Loucy (cell line): ENCODE measurements at regions not wholly inside any gene's neighbourhood (a gene's known extent, or its start where the extent isn't known, plus 50 kb on each side); places are given as distances from the start of the nearest gene placed in this dataset.

Experiments used
- H2AFZ ChIP-seq: fragments of 200-600 bp; sonication (generic); 2 replicates; pipeline ENCODE4 v1.6.0; 2016; ENCODE audit warnings: antibody characterized with exemption, mild to moderate bottlenecking, low read length, moderate library complexity
- H3F3A ChIP-seq: fragments of 200-600 bp; 2 replicates; pipeline ENCODE4 v1.6.0; 2016; ENCODE audit warnings: antibody characterized with exemption, low read depth, mild to moderate bottlenecking
- H3K27me3 ChIP-seq: fragments of 200-600 bp; sonication (generic); 2 replicates; pipeline ENCODE4 v1.6.1; 2014; ENCODE audit warnings: low read length, mild to moderate bottlenecking; ENCODE audit not compliant: insufficient read depth, poor library complexity, severe bottlenecking
- H3K36me3 ChIP-seq: fragments of 200-600 bp; sonication (generic); 2 replicates; pipeline ENCODE4 v1.6.1; 2016; ENCODE audit warnings: low read length; ENCODE audit not compliant: insufficient read depth
- H3K4me1 ChIP-seq: fragments of 200-600 bp; sonication (generic); 2 replicates; pipeline ENCODE4 v1.5.1; 2014; ENCODE audit warnings: low read length, mild to moderate bottlenecking; ENCODE audit not compliant: insufficient read depth, poor library complexity, severe bottlenecking
- H3K4me2 ChIP-seq: fragments of 200-600 bp; sonication (generic); 2 replicates; pipeline ENCODE4 v1.6.0; 2014; ENCODE audit warnings: antibody characterized with exemption, low read length, low read depth, mild to moderate bottlenecking; ENCODE audit not compliant: poor library complexity, severe bottlenecking
- H3K4me3 ChIP-seq: fragments of 200-600 bp; sonication (generic); 2 replicates; pipeline ENCODE4 v1.5.1; 2014; ENCODE audit warnings: low read length, mild to moderate bottlenecking, mixed read lengths; ENCODE audit not compliant: poor library complexity, severe bottlenecking
- H3K79me2 ChIP-seq: fragments of 200-600 bp; sonication (generic); 2 replicates; pipeline ENCODE4 v1.6.1; 2014; ENCODE audit warnings: low read length; ENCODE audit not compliant: insufficient read depth
- H3K9ac ChIP-seq: fragments of 200-600 bp; sonication (generic); 2 replicates; pipeline ENCODE4 v1.6.0; 2014; ENCODE audit warnings: mild to moderate bottlenecking, low read depth, low read length, moderate library complexity; ENCODE audit not compliant: poor library complexity, severe bottlenecking
- H3K9me2 ChIP-seq: fragments of 200-600 bp; sonication (generic); replicated peaks from 2 replicates; pipeline ENCODE4 v1.6.1; 2016; ENCODE audit warnings: low read depth, low read length, mixed read lengths
- H3K9me3 ChIP-seq: fragments of 200-600 bp; sonication (generic); 2 replicates; pipeline ENCODE4 v1.6.1; 2014; ENCODE audit warnings: mild to moderate bottlenecking, antibody characterized with exemption, low read length, low read depth; ENCODE audit not compliant: insufficient read depth
- H4K20me1 ChIP-seq: fragments of 200-600 bp; sonication (generic); 2 replicates; pipeline ENCODE4 v1.6.0; 2014; ENCODE audit warnings: antibody characterized with exemption, low read length, mild to moderate bottlenecking; ENCODE audit not compliant: insufficient read depth, poor library complexity, severe bottlenecking
- EZH2phosphoT487 ChIP-seq: fragments of 200-600 bp; IDR thresholded peaks from 2 replicates; pipeline ENCODE4 v1.6.1; 2018; ENCODE audit warnings: antibody characterized with exemption, mild to moderate bottlenecking, moderate library complexity, borderline replicate concordance
- TF ChIP-seq, protein P1 (sequence below): fragments of 200-600 bp; sonication (generic); conservative IDR thresholded peaks from 2 replicates; pipeline ENCODE4 v1.5.1; 2014; ENCODE audit warnings: mild to moderate bottlenecking, antibody characterized with exemption, low read length

DNA sequence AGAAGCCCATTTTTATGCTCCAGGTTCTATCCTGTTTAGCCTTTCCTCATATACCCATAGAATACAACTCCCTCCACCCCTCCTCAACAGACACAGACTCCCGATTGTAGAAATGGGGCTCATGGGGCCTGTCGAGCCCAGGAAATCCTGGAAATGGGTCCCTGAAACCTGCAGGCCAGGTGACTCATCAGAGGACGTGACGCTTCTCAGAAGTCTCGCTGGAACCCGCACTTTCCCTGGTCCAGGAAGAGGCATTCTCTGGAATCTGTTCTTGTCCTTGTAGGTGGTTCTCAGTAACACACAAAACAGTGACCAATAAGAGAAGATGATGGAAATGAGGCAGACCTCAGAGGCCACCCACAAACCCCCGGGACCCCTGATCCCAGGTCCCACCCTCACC is 244.8 kb upstream of the PPP2R2D start:
- Histone ChIP-seq H3K27me3 (no peaks in the 10 kb centered on the region), H3K4me3 (no peak overlapping the region), H3K79me2 (no peaks in the 10 kb centered on the region), H3K9me2 (no peaks in the 10 kb centered on the region), H3K9ac (no peak overlapping the region), H4K20me1 (no peaks in the 10 kb centered on the region), H3K36me3 (no peaks in the 10 kb centered on the region), H3K4me2 (no peak overlapping the region), H2AFZ (no peak overlapping the region), H3F3A (no peaks in the 10 kb centered on the region), H3K9me3 (peaks cover 2% of the 10 kb centered on the region; the same call in 1 of the 2 replicates), H3K4me1 (no peaks in the 10 kb centered on the region)
- TF ChIP-seq, protein P1, sequence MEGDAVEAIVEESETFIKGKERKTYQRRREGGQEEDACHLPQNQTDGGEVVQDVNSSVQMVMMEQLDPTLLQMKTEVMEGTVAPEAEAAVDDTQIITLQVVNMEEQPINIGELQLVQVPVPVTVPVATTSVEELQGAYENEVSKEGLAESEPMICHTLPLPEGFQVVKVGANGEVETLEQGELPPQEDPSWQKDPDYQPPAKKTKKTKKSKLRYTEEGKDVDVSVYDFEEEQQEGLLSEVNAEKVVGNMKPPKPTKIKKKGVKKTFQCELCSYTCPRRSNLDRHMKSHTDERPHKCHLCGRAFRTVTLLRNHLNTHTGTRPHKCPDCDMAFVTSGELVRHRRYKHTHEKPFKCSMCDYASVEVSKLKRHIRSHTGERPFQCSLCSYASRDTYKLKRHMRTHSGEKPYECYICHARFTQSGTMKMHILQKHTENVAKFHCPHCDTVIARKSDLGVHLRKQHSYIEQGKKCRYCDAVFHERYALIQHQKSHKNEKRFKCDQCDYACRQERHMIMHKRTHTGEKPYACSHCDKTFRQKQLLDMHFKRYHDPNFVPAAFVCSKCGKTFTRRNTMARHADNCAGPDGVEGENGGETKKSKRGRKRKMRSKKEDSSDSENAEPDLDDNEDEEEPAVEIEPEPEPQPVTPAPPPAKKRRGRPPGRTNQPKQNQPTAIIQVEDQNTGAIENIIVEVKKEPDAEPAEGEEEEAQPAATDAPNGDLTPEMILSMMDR: no peak
- TF ChIP-seq EZH2phosphoT487: no peak

DNA sequence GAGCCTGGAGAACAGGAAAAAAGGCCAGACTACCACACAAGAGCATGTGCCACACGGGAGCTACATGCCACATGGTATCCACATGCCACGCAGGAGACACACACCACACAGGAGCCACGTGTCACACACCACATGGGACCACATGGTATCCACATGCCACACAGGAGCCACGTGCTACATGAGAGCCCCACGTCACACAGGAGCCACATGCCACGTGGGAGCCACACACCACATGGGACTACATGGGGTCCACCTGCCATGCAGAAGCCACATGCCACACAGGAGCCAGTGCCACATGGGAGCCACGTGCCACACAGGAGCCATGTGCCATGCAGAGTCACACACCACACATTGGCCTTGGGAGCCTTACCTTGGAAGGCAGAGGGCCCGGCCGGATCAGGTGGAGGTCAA is 244.4 kb upstream of the PPP2R2D start:
- TF ChIP-seq, protein P1: no peak
- no peak for TF ChIP-seq EZH2phosphoT487
- Histone ChIP-seq H2AFZ (no peak overlapping the region), H3K36me3 (no peaks in the 10 kb centered on the region), H3K9me2 (no peaks in the 10 kb centered on the region), H3K79me2 (no peaks in the 10 kb centered on the region), H3K9me3 (peaks cover 2% of the 10 kb centered on the region; the same call in 1 of the 2 replicates), H3K9ac (no peak overlapping the region), H3F3A (no peaks in the 10 kb centered on the region), H3K4me2 (no peak overlapping the region), H3K4me3 (no peak overlapping the region), H3K4me1 (no peaks in the 10 kb centered on the region), H3K27me3 (no peaks in the 10 kb centered on the region), H4K20me1 (no peaks in the 10 kb centered on the region)

DNA sequence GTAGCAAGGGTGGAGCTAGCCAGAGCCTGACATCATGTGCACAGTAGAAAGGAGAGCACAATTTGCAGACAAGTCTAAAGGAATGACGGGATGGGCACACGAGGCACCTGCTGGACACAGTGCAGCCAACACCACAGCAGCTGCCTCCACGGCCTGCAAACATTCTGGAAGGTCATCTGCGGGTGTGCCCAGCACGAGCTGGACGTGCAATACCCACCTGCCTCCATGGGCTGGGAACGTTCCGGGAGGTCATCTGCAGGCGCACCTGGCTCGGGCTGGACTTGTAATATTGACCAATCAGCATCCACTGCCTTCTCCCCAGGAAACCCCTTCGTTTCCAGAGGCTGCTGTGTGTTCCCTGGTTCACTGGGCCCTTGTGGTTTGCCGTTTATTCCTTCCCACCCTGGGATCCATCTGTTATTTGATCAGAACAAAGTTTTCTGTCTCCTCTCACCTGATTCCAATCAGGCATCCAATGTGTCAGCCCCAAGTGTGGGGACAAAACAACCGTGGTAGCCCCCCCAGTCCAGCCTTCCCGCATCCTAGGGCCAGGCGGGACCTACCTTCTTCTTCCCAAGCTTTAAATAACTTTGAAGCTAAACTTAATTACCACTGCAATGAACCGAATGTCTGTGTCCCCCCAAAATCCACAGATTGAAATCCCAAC is 243.4 kb upstream of the PPP2R2D start:
- no peaks in the 10 kb centered on the region for H3K9me2 ChIP-seq
- H3K36me3 ChIP-seq: no peaks in the 10 kb centered on the region
- no peak overlapping the region for H3K4me2 ChIP-seq
- TF ChIP-seq, protein P1: no peak
- TF ChIP-seq EZH2phosphoT487: no peak
- H3K9me3 ChIP-seq: peaks cover 2% of the 10 kb centered on the region; the same call in 1 of the 2 replicates
- H3K4me3 ChIP-seq: no peak overlapping the region
- no peaks in the 10 kb centered on the region for H3F3A ChIP-seq
- no peak overlapping the region for H3K9ac ChIP-seq
- H3K27me3 ChIP-seq: no peaks in the 10 kb centered on the region
- H3K79me2 ChIP-seq: no peaks in the 10 kb centered on the region
- H2AFZ ChIP-seq: no peak overlapping the region
- no peaks in the 10 kb centered on the region for H4K20me1 ChIP-seq
- no peaks in the 10 kb centered on the region for H3K4me1 ChIP-seq
